ENCODE measurements at regions not wholly inside any gene's neighbourhood (a gene's known extent, or its start where the extent isn't known, plus 50 kb on each side); places are given as distances from the start of the nearest gene placed in this dataset.
"Not testable (repeated sequence)": the region's sequence is repeated elsewhere in the genome, so short reads cannot be mapped to it uniquely, and the experiment has no call there.

GRCh38 chr21:35800796-35801385 lies 259.4 kb downstream of the SETD4 start:
- TF ChIP-seq CTCF, POLR2A (IDR thresholded peaks at IDR 0.05): not testable (repeated sequence)
